HG02642 (cell line): ENCODE measurements at regions not wholly inside any gene's neighbourhood (a gene's known extent, or its start where the extent isn't known, plus 50 kb on each side); places are given as distances from the start of the nearest gene placed in this dataset.

Source experiments
- ATAC-seq: cut with Tn5 transposase; IDR thresholded peaks from one replicate; pipeline ENCODE4 v1.9.1; 2021; ENCODE audit warnings: mild to moderate bottlenecking; ENCODE audit not compliant: unreplicated experiment, poor library complexity

GRCh38 chr3:41118461-41119390 is 80.6 kb upstream of the CTNNB1 start:
- ATAC-seq: no peak

GRCh38 chr3:41120460-41120859 is 78.8 kb upstream of the CTNNB1 start:
- no peak for ATAC-seq

- ATAC-seq: no peak
Measured at GRCh38 chr3:41125258-41125657, 74.0 kb upstream of the CTNNB1 start.

GRCh38 chr3:41126472-41126871 is 72.8 kb upstream of the CTNNB1 start:
- no peak for ATAC-seq

- ATAC-seq: no peak
Measured at GRCh38 chr3:41126961-41127360, 72.3 kb upstream of the CTNNB1 start.

- no peak for ATAC-seq
Measured at GRCh38 chr3:41127414-41127813, 71.9 kb upstream of the CTNNB1 start.

- ATAC-seq: no peak
Measured at GRCh38 chr3:41129731-41130130, 69.6 kb upstream of the CTNNB1 start.

GRCh38 chr3:41131224-41131623 is 68.1 kb upstream of the CTNNB1 start:
- no peak for ATAC-seq

GRCh38 chr3:41137686-41138111 is 61.6 kb upstream of the CTNNB1 start:
- no peak for ATAC-seq

GRCh38 chr3:41138146-41138545 is 61.2 kb upstream of the CTNNB1 start:
- ATAC-seq: no peak

GRCh38 chr3:41138601-41139000 is 60.7 kb upstream of the CTNNB1 start:
- ATAC-seq: no peak

- ATAC-seq: no peak
Measured at GRCh38 chr3:41140242-41140641, 59.1 kb upstream of the CTNNB1 start.

GRCh38 chr3:41141433-41142167 is 57.7 kb upstream of the CTNNB1 start:
- no peak for ATAC-seq

- no peak for ATAC-seq
Measured at GRCh38 chr3:41143421-41144031, 55.8 kb upstream of the CTNNB1 start.

GRCh38 chr3:41144631-41145030 is 54.7 kb upstream of the CTNNB1 start:
- ATAC-seq: no peak

- no peak for ATAC-seq
Measured at GRCh38 chr3:41148478-41148877, 50.8 kb upstream of the CTNNB1 start.

- ATAC-seq: no peak
Measured at GRCh38 chr3:41148901-41149300, 50.4 kb upstream of the CTNNB1 start.
